Neutrophil (primary cell): ENCODE measurements at regions not wholly inside any gene's neighbourhood (a gene's known extent, or its start where the extent isn't known, plus 50 kb on each side); places are given as distances from the start of the nearest gene placed in this dataset.
"Not testable (repeated sequence)": the region's sequence is repeated elsewhere in the genome, so short reads cannot be mapped to it uniquely, and the experiment has no call there.

Source experiments
- H3K27ac ChIP-seq: fragments of 200-600 bp; sonication (generic); 2 replicates; pipeline ENCODE4 v1.5.1; 2016; ENCODE audit warnings: mild to moderate bottlenecking, moderate library complexity
- H3K27me3 ChIP-seq: fragments of 200-600 bp; sonication (generic); 2 replicates; pipeline ENCODE4 v1.6.0; 2016; ENCODE audit warnings: mild to moderate bottlenecking
- H3K36me3 ChIP-seq: fragments of 200-600 bp; sonication (generic); 2 replicates; pipeline ENCODE4 v1.5.1; 2017
- H3K4me1 ChIP-seq, 2 experiments: fragments of 200-600 bp in 1 of 2; sonication (generic) in 1 of 2; 1 replicate in 1 of 2; 2 replicates in 1 of 2; pipeline versions ENCODE4 v1.5.1 to v1.6.1; 2013 to 2016; ENCODE audit warnings: low read depth in 1 of 2, low read length in 1 of 2, mild to moderate bottlenecking in 1 of 2, moderate library complexity in 1 of 2; ENCODE audit not compliant: control insufficient read depth in 1 of 2, insufficient read depth in 1 of 2
- H3K4me3 ChIP-seq, 2 experiments: fragments of 200-600 bp in 1 of 2; sonication (generic) in 1 of 2; 1 replicate in 1 of 2; 2 replicates in 1 of 2; pipeline ENCODE4 v1.5.1; 2013 to 2016; ENCODE audit warnings: low read depth in 1 of 2, low read length in 1 of 2, mild to moderate bottlenecking in 1 of 2, moderate library complexity in 1 of 2
- H3K9me3 ChIP-seq: fragments of 200-600 bp; sonication (generic); 2 replicates; pipeline ENCODE4 v1.5.1; 2016
- TF ChIP-seq, protein P1 (sequence below): fragments of 200-600 bp; sonication (generic); IDR thresholded peaks from 2 replicates; pipeline ENCODE4 v1.5.1; 2016; ENCODE audit warnings: antibody characterized with exemption

DNA sequence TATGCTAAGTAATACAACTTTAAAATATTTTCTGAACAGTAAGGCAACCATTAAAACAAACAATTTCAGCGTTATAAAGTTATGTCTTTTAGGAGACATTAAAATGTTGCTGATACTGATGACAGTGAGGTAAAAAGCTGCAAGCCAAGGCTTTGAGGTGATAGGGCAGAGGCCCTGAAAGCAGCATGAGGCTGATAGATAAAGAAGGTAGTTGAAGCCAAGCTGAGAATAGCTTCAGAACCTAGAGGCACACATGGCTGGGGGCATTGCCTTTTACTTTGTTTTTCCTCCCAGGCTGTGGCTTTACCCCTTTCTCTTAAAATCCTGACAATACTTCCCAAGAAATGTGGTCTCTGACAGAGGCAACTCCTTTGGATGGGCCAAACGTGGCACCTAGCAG lies 149.0 kb upstream of the WWC1 start:
- Histone ChIP-seq H3K27me3 (peaks cover 13% of the 10 kb centered on the region), H3K27ac (no peak overlapping the region), H3K4me3 (no peak overlapping the region), H3K36me3 (no peaks in the 10 kb centered on the region), H3K9me3 (no peaks in the 10 kb centered on the region), H3K4me1 (peaks cover 0 to 4% of the 10 kb centered on the region in 2 experiments)
- TF ChIP-seq, protein P1, sequence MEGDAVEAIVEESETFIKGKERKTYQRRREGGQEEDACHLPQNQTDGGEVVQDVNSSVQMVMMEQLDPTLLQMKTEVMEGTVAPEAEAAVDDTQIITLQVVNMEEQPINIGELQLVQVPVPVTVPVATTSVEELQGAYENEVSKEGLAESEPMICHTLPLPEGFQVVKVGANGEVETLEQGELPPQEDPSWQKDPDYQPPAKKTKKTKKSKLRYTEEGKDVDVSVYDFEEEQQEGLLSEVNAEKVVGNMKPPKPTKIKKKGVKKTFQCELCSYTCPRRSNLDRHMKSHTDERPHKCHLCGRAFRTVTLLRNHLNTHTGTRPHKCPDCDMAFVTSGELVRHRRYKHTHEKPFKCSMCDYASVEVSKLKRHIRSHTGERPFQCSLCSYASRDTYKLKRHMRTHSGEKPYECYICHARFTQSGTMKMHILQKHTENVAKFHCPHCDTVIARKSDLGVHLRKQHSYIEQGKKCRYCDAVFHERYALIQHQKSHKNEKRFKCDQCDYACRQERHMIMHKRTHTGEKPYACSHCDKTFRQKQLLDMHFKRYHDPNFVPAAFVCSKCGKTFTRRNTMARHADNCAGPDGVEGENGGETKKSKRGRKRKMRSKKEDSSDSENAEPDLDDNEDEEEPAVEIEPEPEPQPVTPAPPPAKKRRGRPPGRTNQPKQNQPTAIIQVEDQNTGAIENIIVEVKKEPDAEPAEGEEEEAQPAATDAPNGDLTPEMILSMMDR = no peak

DNA sequence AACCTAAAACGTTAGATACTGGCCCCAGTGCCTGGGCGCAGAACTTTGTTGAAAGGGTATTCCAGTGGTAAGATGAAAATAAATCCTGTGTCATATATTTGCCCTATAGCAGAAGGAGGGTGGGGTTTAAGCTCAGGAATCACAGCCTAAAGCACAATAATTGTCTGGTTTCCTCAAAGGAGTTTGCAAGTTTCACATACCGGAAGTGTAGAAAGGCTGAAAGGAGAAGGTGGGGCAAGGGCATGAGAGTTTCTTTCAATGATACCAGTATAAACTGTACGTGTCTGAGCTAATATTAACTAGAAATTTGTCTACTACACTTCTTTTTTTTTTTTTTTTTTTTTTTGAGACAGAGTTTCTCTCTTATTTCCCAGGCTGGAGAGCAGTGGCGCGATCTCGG lies 147.9 kb upstream of the WWC1 start:
- not testable (repeated sequence) for H3K4me1 ChIP-seq, H3K9me3 ChIP-seq, H3K27ac ChIP-seq, H3K4me3 ChIP-seq, H3K36me3 ChIP-seq
- peaks cover 13% of the 10 kb centered on the region for H3K27me3 ChIP-seq

DNA sequence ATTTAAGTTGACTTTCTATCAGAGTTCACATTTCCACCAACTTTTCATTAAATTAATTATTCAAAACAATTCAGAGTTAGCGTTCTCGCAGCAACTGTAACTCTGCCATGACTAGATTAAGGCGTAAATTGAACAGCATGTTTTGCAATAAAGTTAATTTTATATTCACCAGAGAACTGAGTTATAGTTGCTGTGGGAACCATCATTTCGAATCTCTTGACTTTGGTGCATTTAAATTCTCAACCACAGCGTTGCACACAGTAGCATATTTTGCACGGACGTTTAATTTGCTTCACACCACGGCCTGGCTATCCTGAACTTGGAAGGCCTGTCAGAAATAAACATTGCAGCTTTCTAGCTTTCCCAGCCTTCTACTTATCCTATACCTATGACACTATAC lies 144.3 kb upstream of the WWC1 start:
- H3K4me3 ChIP-seq = no peak overlapping the region
- no peak overlapping the region for H3K27ac ChIP-seq
- H3K27me3 ChIP-seq = peaks cover 11% of the 10 kb centered on the region
- TF ChIP-seq, protein P1 = no peak
- H3K4me1 ChIP-seq = peaks cover 0 to 4% of the 10 kb centered on the region in 2 experiments
- no peaks in the 10 kb centered on the region for H3K36me3 ChIP-seq
- H3K9me3 ChIP-seq = no peaks in the 10 kb centered on the region

DNA sequence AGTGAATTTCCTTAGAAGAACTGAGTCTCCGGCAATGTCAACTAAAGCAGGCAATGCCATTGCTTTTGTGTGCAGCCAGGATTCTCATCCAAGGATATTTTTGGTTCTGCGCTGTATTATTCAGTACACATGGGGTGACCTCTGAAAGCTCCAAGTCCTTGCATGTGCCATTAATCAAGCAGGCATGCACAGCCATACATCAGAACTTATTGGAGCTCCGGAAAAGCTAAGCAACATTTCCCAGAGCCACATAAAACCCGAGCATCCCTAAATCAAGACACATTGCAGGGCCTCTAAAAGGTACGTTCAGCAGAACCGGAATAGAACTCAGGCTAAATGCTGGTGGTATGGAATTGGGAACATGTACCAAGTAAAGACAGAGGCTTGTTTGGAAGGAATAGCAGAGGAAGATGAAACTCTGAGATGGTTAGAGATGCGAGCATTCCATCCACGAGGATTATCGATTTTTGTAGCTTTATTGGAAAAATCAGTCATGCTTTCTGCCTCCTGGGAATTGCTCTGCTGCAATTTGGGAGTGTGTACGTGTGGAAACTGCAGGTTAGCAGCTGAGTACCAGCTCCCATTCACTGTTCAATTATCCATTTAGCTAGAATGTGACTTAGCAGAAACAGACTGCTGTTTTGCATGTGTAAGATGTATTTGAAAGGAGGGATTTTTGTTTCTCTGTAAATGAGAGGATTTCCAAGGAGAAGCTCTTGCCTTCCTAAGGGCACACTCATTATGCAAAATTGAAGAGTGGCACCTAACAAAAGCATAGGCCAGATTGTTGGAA lies 143.7 kb upstream of the WWC1 start:
- H3K27me3 ChIP-seq = peaks cover 5% of the 10 kb centered on the region
- no peaks in the 10 kb centered on the region for H3K36me3 ChIP-seq
- TF ChIP-seq, protein P1 = no peak
- peaks cover 0 to 4% of the 10 kb centered on the region in 2 experiments for H3K4me1 ChIP-seq
- no peak overlapping the region for H3K27ac ChIP-seq
- H3K4me3 ChIP-seq = no peak overlapping the region
- no peaks in the 10 kb centered on the region for H3K9me3 ChIP-seq

DNA sequence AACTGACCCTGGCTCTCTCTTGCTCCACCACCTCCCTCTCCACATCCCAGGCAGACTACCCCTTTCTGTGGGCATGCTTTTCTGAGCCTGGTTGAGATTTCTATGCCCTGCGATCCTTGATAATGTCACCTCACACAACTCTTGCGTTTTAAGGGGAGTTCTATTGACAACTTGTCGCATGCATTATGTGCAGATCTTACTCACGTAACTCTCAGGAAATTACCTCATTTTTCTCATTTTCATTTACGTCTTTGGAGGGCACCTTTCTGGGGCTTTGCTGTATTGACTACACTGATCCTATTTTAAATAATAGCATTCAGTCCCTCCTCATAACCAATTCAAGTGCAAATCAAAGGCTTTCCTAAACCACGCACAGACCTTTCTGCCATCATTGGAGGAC lies 140.4 kb upstream of the WWC1 start:
- Histone ChIP-seq H3K4me3 (no peak overlapping the region), H3K27me3 (peaks cover 3% of the 10 kb centered on the region), H3K4me1 (no peaks in the 10 kb centered on the region), H3K36me3 (no peaks in the 10 kb centered on the region), H3K9me3 (no peaks in the 10 kb centered on the region), H3K27ac (no peak overlapping the region)
- TF ChIP-seq, protein P1 = no peak

DNA sequence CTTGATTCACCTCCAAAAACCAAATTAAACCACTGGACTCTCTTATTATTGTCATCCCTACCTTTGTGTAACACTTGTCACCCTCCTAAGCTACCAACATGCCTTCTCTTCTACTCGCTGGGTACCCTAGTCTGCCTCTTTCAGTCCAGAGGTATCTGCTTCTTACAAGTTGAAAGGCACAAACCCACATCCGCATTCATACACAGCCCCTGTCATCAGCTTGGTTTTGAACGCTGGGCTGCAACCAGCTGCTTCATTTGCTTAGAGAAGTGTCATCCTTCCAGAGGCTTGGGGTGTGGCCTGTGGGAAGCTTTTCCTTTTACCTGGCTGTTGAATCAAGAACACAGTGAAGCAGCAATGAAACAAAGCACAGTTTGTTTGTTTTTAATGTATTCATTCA lies 138.8 kb upstream of the WWC1 start:
- Histone ChIP-seq H3K27me3 (no peaks in the 10 kb centered on the region), H3K27ac (no peak overlapping the region), H3K36me3 (no peaks in the 10 kb centered on the region), H3K4me1 (no peaks in the 10 kb centered on the region), H3K9me3 (no peaks in the 10 kb centered on the region), H3K4me3 (no peak overlapping the region)
- TF ChIP-seq, protein P1 = no peak
